HepG2 (cell line): ENCODE measurements at regions not wholly inside any gene's neighbourhood (a gene's known extent, or its start where the extent isn't known, plus 50 kb on each side); places are given as distances from the start of the nearest gene placed in this dataset.

Source experiments
- PAXIP1 ChIP-seq: sonication (generic); formaldehyde crosslinking; conservative IDR thresholded peaks from 2 replicates; pipeline ENCODE4 v1.4.0; 2020; ENCODE audit warnings: mild to moderate bottlenecking, missing genetic modification reagents, moderate library complexity
- ZNF142 ChIP-seq: sonication (generic); formaldehyde crosslinking; IDR thresholded peaks from 2 replicates; pipeline ENCODE4 v1.4.0; 2020; ENCODE audit warnings: missing genetic modification reagents

GRCh38 chr3:144343777-144344176, 372.2 kb downstream of the DIPK2A start (continued):
- no peak for TF ChIP-seq ZNF142 (CRISPR knock-in tag)
- TF ChIP-seq PAXIP1 (CRISPR knock-in tag) = no peak
